CD4-positive, alpha-beta T cell treated with Interleukin-17A for 4 hours (primary cell): ENCODE measurements at regions not wholly inside any gene's neighbourhood (a gene's known extent, or its start where the extent isn't known, plus 50 kb on each side); places are given as distances from the start of the nearest gene placed in this dataset.

Experiments
- DNase-seq: peaks from one replicate; pipeline ENCODE4 v3.0.0-alpha.2; 2020; ENCODE audit warnings: mixed read lengths

GRCh38 chr11:109814824-109815223, 278.4 kb upstream of the ZC3H12C start:
- DNase-seq: no peak

GRCh38 chr11:109815500-109816150, 277.6 kb upstream of the ZC3H12C start:
- DNase-seq: no peak

GRCh38 chr11:109818290-109818689, 274.9 kb upstream of the ZC3H12C start:
- DNase-seq: no peak

GRCh38 chr11:109819410-109819809, 273.8 kb upstream of the ZC3H12C start:
- DNase-seq: no peak

DNA sequence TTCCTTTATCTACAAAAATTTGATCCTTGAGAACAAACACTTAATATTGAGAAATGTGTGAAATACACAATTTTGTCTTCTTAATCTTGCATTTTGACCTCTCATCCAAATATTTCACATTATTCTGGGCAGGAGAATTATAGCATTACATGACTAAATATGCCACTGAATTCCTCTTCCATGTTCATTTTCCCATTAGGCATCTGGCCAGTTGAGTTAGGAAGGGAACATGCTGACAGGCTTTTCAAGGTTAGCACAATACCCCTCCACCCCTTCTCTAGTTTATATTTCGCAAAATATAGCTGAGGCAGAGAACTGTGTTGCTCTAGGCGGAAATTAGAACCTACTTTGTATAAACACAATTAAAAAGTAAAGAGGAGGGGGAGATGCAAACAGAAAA, 271.7 kb upstream of the ZC3H12C start:
- DNase-seq: no peak

DNA sequence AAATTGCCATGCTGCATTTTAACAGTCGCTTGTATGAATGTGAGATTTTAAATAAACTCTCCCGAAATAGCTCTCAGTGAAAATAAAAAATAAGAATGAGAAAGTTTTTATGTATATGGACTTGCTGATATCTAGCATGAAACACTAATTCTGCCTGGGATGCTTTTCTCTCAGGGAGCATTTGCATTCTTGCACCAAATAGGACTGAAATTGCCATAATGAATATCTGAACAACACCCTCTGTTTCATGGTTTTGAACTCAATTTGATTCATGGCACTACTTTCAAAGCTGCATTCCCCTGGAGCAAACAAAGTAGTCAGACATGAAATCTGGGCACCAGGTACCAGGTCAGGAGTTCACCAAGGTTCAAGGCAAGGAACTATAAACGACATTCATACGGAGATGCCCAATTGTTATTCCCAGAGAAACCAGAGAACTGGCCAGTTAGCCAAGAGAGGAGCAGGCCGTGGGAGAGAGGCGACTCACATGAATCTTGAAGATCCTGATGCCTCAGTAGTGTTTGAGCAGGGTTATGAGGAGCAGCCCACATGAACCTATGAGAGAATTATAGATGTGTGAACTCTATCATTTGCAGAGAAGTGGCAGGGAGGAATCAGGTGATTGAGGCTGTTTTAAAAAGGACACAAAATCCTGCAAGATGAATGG, 270.6 kb upstream of the ZC3H12C start:
- DNase-seq: no peak

GRCh38 chr11:109828387-109828786, 264.8 kb upstream of the ZC3H12C start:
- no peak for DNase-seq

DNA sequence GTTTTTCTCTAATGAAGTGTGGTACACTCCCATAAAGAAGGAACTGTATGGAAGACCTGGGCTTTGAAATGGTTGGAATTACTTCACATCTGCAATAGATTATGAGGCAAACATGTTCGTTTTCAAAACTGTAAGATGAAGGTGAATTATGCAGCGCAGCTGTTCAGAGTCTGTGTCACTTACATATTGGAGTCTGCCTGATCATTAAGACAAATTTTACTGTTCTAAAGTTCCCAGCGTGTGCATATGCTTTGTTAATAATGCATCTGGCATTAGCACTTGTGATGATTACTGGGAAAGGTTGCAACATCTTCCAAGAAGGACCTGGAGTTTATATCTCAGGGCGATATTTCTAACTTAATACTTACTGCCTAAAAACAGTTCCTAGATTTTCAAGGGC, 255.2 kb upstream of the ZC3H12C start:
- DNase-seq: no peak

DNA sequence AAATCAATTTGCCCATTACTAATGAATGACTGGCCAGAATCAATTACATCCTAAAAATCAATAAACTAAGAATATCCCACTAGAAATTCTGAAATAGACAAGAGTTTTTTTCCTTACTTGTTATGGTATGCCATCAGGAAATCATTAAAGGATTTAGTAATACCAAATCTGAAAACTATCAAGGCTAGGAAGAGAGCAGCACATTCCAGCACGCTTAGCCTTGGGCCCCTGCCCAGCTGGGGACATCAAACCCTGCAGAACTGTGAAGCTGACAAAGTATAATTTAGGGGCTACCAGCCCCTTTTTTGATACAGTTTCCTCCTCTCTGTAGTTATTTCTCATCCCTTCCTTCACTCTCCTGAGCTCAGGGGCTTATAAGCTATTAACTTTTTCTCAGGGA, 247.8 kb upstream of the ZC3H12C start:
- DNase-seq: no peak

DNA sequence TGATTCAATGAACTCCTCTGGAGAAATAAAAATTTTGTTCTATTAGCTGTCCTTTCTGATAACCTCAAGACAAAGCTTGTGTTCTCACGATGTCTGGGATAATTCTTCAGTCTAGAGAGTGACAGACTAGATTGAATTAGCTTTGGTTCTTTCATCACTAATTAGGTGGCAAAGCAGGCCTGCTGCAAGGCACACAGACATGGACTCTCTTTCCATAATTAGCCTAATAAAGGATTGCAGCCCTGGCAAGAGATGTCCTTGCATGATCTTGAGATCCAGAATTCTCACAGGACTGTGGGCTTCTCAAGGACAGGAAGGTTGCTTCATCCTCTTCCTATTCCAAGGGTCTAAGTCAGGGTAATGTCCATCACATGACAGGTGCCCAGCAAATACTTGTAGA, 245.6 kb upstream of the ZC3H12C start:
- DNase-seq: no peak

GRCh38 chr11:109849051-109849450, 244.1 kb upstream of the ZC3H12C start:
- DNase-seq: no peak

GRCh38 chr11:109849946-109850345, 243.2 kb upstream of the ZC3H12C start:
- no peak for DNase-seq

DNA sequence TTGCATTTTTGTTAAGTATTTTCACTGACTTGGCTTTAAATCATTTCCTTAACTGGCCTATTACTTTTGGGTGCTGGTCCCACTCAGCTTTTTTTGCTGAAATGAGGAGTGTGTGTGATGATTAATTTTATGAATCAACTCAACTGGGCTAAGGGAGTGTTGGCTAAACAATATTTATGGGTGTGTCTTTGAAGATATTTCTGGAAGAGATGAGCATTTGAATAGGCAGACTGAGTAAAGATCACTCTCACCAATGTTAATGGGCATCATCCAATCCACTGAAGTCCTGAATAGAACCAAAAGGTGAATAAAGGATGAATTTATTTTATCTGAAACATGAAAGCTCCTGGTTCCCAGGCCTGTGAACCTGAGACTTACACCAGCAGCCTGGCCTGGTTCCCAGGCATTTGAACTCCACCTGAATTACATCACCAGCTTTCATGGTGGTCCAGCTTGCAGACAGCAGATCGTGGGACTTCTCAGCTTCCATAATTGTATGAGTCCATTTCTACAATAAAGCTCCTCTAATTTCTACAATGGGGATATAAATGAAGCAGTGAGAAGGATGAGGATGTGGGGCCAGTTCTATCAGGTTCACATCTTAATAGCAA, 241.3 kb upstream of the ZC3H12C start:
- DNase-seq: no peak

GRCh38 chr11:109853156-109853776, 239.9 kb upstream of the ZC3H12C start:
- no peak for DNase-seq

DNA sequence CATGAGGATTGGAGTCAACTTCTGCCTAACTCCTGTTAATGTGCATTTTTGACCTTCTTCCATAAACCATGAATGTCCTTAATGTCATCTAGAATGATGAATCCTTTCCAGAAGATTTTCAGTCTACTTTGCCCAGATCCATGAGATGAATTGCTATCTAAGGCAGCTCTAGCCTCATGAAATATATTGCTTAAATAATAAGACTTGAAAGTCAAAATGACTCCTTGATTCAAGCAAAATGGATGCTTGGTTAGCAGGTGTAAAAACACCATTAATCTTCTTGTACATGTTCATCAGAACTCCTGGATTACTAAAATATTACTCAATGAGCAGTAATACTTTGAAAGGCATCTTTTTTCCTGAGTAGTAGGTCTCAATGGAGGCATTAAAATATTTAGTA, 238.5 kb upstream of the ZC3H12C start:
- no peak for DNase-seq

- DNase-seq: no peak
Measured at GRCh38 chr11:109856928-109857327, 236.3 kb upstream of the ZC3H12C start.

GRCh38 chr11:109857637-109858036, 235.6 kb upstream of the ZC3H12C start:
- DNase-seq: no peak

- DNase-seq: no peak
Measured at GRCh38 chr11:109858152-109858551, 235.0 kb upstream of the ZC3H12C start.

DNA sequence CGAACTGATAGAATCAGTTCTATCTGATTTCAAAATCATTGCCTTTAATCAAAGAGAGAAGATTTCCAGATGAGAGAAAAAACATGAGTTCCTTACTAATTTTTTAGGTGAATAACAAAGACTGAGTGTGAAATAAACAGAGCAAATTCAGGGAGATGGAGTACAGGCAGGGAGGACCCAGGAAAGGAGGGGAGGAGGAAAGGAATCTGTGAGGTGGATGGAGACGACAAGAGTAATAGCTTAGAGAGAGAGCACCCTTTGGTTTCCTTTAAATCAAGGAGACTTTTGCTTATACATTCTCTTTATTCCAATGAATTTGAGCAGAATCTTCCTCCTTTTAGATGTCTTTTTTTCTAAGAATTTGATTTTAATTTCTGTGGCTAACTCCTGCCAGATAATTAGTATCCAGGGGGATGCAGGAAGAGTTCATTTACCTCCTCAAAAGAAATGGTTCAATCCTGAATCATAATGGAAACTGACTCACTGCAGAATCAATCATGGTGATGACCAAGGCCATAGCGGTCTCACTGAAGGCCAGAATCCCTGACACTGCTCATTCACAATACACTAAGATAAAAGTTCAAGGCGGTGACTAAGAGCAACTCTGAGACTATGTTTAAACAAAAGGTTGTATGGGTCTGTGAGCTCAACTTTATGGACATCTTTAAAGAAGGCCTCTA, 234.0 kb upstream of the ZC3H12C start:
- DNase-seq: no peak

DNA sequence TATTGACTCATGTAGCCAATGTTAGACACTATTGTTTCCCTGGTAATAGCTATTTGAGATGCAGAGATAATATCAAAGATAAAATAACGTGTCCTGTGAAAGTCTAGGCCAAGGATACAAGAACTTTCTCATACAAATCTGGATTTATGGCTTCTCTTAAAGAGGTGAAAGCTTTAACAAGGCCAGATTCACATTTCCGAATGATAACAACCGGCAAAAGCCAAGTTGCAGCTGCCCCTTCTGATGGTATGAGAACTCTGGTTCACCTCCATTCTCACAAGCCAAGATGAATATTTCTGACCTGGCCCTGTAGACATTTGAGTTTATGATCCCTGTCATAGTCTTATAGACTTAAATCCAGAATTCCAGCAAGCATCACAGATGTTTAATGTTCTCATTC, 230.4 kb upstream of the ZC3H12C start:
- no peak for DNase-seq

DNA sequence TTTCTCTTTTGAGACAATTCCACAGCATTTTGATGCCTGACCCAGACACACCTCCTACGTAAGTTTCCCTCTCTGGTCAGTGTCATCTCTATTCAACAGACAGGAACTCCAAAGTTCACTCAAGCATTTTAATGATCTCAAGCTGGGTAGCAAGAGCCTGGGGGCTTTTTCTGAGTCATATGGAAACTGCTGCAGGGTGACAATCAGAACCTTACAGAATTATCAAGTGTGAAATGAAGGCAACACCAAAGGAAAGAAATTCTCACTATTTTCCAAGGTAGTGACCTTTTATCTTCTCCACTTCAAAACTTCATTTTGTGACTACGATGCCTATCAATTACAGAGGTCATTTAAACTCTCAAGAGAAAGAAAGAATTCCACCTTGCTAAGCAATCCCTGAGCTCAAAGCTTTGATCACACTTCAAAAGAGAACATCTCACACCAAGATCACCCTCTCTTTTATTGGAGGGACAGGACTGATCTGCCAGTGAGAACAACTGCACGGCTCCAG, 229.0 kb upstream of the ZC3H12C start:
- DNase-seq: no peak

GRCh38 chr11:109864834-109865547, 228.2 kb upstream of the ZC3H12C start:
- DNase-seq: no peak
